Activated naive CD8-positive, alpha-beta T cell treated with anti-CD3 and anti-CD28 coated beads, Interleukin-2, amount 10 ng/mL, durations not matched to agents 7 days and 5 days (primary cell): ENCODE measurements at regions not wholly inside any gene's neighbourhood (a gene's known extent, or its start where the extent isn't known, plus 50 kb on each side); places are given as distances from the start of the nearest gene placed in this dataset.

ENCODE experiments used
- ATAC-seq: fragments of 150-1000 bp; cut with Tn5 transposase; one replicate; pipeline ENCODE4 v1.10.0; 2021; ENCODE audit warnings: low read depth, moderate library complexity
- POLR2A ChIA-PET: fragments of 350-600 bp; sonication (Branson Sonifier 250); formaldehyde crosslinking; loops from one replicate; lab custom pipeline; 2021; ENCODE audit warnings: antibody characterized with exemption; lab: Charles Lee
- DNase-seq: peaks from one replicate; pipeline ENCODE4 v3.0.0; 2021
- H3K27ac Mint-ChIP-seq: one replicate; pipeline ENCODE4 v1.8.0; 2022; ENCODE audit warnings: mild to moderate bottlenecking, mixed read lengths
- H3K27me3 Mint-ChIP-seq: one replicate; pipeline ENCODE4 v1.8.0; 2022; ENCODE audit warnings: mild to moderate bottlenecking, moderate library complexity, mixed read lengths
- H3K36me3 Mint-ChIP-seq: one replicate; pipeline ENCODE4 v1.8.0; 2021; ENCODE audit warnings: mild to moderate bottlenecking, mixed read lengths
- H3K4me1 Mint-ChIP-seq: one replicate; pipeline ENCODE4 v1.8.0; 2021; ENCODE audit warnings: mixed read lengths
- H3K4me3 Mint-ChIP-seq: one replicate; pipeline ENCODE4 v1.8.0; 2022; ENCODE audit warnings: mild to moderate bottlenecking, moderate library complexity, mixed read lengths
- H3K9me3 Mint-ChIP-seq: one replicate; pipeline ENCODE4 v1.8.0; 2021; ENCODE audit warnings: mixed read lengths

GRCh38 chr7:36011588-36011965 lies 141.5 kb upstream of the EEPD1 start:
- H3K27me3 Mint-ChIP-seq, result no peaks in the 10 kb centered on the region
- no peak for DNase-seq
- POLR2A ChIA-PET, result no interaction called here
- no peak overlapping the region for H3K4me3 Mint-ChIP-seq
- no peaks in the 10 kb centered on the region for H3K36me3 Mint-ChIP-seq
- H3K4me1 Mint-ChIP-seq, result no peaks in the 10 kb centered on the region
- H3K9me3 Mint-ChIP-seq, result peaks cover 1% of the 10 kb centered on the region
- no peak for ATAC-seq
- no peak overlapping the region for H3K27ac Mint-ChIP-seq

- POLR2A ChIA-PET, result no interaction called here
- no peak for ATAC-seq
- H3K4me1 Mint-ChIP-seq, result no peaks in the 10 kb centered on the region
- H3K27ac Mint-ChIP-seq, result no peak overlapping the region
- no peak for DNase-seq
- no peak overlapping the region for H3K4me3 Mint-ChIP-seq
- no peaks in the 10 kb centered on the region for H3K27me3 Mint-ChIP-seq
- H3K9me3 Mint-ChIP-seq, result peaks cover 1% of the 10 kb centered on the region
- no peaks in the 10 kb centered on the region for H3K36me3 Mint-ChIP-seq
These were observed 139.6 kb upstream of the EEPD1 start for GRCh38 chr7:36013246-36014014.

GRCh38 chr7:36014961-36015360 lies 138.1 kb upstream of the EEPD1 start:
- Mint-ChIP-seq H3K36me3 (no peaks in the 10 kb centered on the region), H3K4me1 (no peaks in the 10 kb centered on the region), H3K4me3 (no peak overlapping the region), H3K27me3 (no peaks in the 10 kb centered on the region), H3K27ac (no peak overlapping the region), H3K9me3 (peaks cover 1% of the 10 kb centered on the region)
- no peak for ATAC-seq
- DNase-seq, result no peak
- POLR2A ChIA-PET, result no interaction called here

DNA sequence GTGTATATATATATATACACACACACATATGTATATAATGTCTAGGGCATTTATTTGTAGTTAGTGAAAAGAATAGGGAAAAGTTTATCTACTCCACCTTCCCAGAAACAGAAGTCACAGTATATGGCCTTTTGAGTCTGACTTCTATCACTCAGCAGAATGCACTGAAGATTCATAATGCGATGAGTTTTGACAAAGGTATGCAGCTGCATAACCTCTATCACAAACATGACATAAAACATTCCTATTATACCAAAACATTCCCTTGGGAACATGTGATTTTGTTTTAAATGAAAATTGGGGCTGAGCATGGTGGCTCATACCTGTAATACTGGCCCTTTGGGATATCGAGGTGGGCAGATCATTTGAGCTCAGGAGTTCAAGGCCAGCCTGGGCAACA lies 137.3 kb upstream of the EEPD1 start:
- no peak overlapping the region for H3K4me3 Mint-ChIP-seq

GRCh38 chr7:36016648-36017047 lies 136.4 kb upstream of the EEPD1 start:
- Mint-ChIP-seq H3K27me3 (no peaks in the 10 kb centered on the region), H3K27ac (no peak overlapping the region), H3K4me3 (no peak overlapping the region), H3K9me3 (peaks cover 1% of the 10 kb centered on the region), H3K4me1 (no peaks in the 10 kb centered on the region), H3K36me3 (no peaks in the 10 kb centered on the region)
- no peak for ATAC-seq
- POLR2A ChIA-PET, result no interaction called here
- no peak for DNase-seq

More for the DNA sequence above, 137.3 kb upstream of the EEPD1 start:
- no peaks in the 10 kb centered on the region for H3K27me3 Mint-ChIP-seq
- no peak overlapping the region for H3K27ac Mint-ChIP-seq
- DNase-seq (no peak), ATAC-seq (no peak)
- POLR2A ChIA-PET, result no interaction called here
- no peaks in the 10 kb centered on the region for H3K36me3 Mint-ChIP-seq
- H3K9me3 Mint-ChIP-seq, result peaks cover 1% of the 10 kb centered on the region
- H3K4me1 Mint-ChIP-seq, result no peaks in the 10 kb centered on the region

GRCh38 chr7:36017111-36017510 lies 135.9 kb upstream of the EEPD1 start:
- DNase-seq (no peak), ATAC-seq (no peak)
- peaks cover 1% of the 10 kb centered on the region for H3K9me3 Mint-ChIP-seq

DNA sequence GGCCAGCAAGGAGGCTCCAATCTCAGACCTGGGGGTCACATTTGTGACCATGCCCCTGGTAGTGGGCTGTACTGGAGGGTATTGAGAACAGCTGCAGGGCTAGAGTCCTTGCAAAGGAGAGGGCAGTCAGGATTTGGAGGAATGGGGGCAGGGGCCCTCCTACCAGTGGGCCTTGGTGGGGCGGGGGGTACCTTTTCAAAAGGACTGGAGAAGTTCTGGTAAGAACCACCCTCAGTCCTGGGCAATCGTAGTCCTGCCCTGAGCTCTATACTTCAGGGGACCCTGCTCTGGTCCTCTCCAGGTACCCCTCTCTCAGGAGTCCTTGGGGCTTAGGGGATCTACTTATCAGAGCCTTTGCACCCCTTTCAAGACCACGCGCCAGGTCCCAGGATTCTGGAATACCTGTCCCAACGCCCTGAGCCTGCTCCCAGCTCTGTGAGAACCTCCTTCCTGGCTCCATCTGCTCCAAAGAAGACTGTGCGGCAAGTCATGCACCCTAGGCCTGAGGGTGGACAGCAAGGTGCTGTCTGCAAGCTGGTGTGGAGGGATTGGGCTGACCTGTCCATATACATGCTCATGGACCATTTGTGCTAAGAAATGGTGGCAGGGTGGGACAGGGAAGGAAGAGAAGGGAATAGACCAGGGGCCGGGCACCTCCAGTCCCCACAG lies 134.1 kb upstream of the EEPD1 start:
- POLR2A ChIA-PET, result no interaction called here
- H3K9me3 Mint-ChIP-seq, result peaks cover 1% of the 10 kb centered on the region

More at GRCh38 chr7:36017111-36017510, 135.9 kb upstream of the EEPD1 start:
- Mint-ChIP-seq H3K4me3 (no peak overlapping the region), H3K27ac (no peak overlapping the region), H3K27me3 (no peaks in the 10 kb centered on the region), H3K4me1 (no peaks in the 10 kb centered on the region), H3K36me3 (no peaks in the 10 kb centered on the region)
- POLR2A ChIA-PET, result no interaction called here

DNA sequence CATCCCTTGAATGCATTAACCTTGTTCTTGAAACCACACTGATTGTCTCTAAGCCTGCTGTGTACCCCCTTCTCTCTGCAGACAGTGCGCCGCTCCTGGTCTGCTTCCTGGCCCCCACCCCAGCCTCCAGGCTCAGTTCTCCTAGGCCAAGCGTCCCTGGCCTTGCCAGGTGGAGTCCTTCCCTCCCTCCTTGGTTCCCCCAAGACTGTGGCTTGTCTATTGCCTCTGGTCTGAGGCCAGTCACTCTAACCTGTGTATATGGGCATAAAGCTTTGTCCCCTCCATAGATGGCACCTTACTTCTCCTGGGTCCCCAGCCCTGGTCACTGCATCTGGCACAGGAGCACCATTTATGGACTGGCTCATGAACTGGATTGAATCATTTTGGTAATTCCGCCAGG lies 133.5 kb upstream of the EEPD1 start:
- no peak for DNase-seq
- peaks cover 3% of the 10 kb centered on the region for H3K27me3 Mint-ChIP-seq
- H3K4me1 Mint-ChIP-seq, result no peaks in the 10 kb centered on the region
- ATAC-seq, result no peak
- POLR2A ChIA-PET, result no interaction called here
- no peaks in the 10 kb centered on the region for H3K9me3 Mint-ChIP-seq
- no peak overlapping the region for H3K27ac Mint-ChIP-seq
- no peaks in the 10 kb centered on the region for H3K36me3 Mint-ChIP-seq
- no peak overlapping the region for H3K4me3 Mint-ChIP-seq

More for the DNA sequence above, 134.1 kb upstream of the EEPD1 start:
- H3K27ac Mint-ChIP-seq, result no peak overlapping the region
- ATAC-seq (no peak), DNase-seq (no peak)
- peaks cover 2% of the 10 kb centered on the region for H3K27me3 Mint-ChIP-seq
- no peaks in the 10 kb centered on the region for H3K4me1 Mint-ChIP-seq
- no peak overlapping the region for H3K4me3 Mint-ChIP-seq
- H3K36me3 Mint-ChIP-seq, result no peaks in the 10 kb centered on the region

- no peak for DNase-seq
- Mint-ChIP-seq H3K4me3 (no peak overlapping the region), H3K36me3 (no peaks in the 10 kb centered on the region), H3K9me3 (no peaks in the 10 kb centered on the region), H3K4me1 (no peaks in the 10 kb centered on the region), H3K27ac (no peak overlapping the region), H3K27me3 (peaks cover 3% of the 10 kb centered on the region)
- POLR2A ChIA-PET, result no interaction called here
- no peak for ATAC-seq
These were observed 133.1 kb upstream of the EEPD1 start for GRCh38 chr7:36019980-36020379.

- H3K4me1 Mint-ChIP-seq, result no peaks in the 10 kb centered on the region
- DNase-seq (no peak), ATAC-seq (no peak)
- H3K27me3 Mint-ChIP-seq, result peaks cover 3% of the 10 kb centered on the region
- no peak overlapping the region for H3K4me3 Mint-ChIP-seq
- no peaks in the 10 kb centered on the region for H3K9me3 Mint-ChIP-seq
- no peak overlapping the region for H3K27ac Mint-ChIP-seq
- no peaks in the 10 kb centered on the region for H3K36me3 Mint-ChIP-seq
- POLR2A ChIA-PET, result no interaction called here
These were observed 131.7 kb upstream of the EEPD1 start for GRCh38 chr7:36021367-36021766.

- Mint-ChIP-seq H3K4me1 (no peaks in the 10 kb centered on the region), H3K9me3 (no peaks in the 10 kb centered on the region), H3K36me3 (no peaks in the 10 kb centered on the region), H3K27ac (no peak overlapping the region), H3K4me3 (no peak overlapping the region), H3K27me3 (peaks cover 5% of the 10 kb centered on the region)
- DNase-seq, result no peak
- no peak for ATAC-seq
- POLR2A ChIA-PET, result no interaction called here
These were observed 131.0 kb upstream of the EEPD1 start for GRCh38 chr7:36021917-36022550.

- Mint-ChIP-seq H3K27me3 (peaks cover 13% of the 10 kb centered on the region), H3K36me3 (no peaks in the 10 kb centered on the region), H3K9me3 (no peaks in the 10 kb centered on the region), H3K4me1 (no peaks in the 10 kb centered on the region), H3K27ac (no peak overlapping the region), H3K4me3 (no peak overlapping the region)
- no peak for ATAC-seq
- POLR2A ChIA-PET, result no interaction called here
- DNase-seq, result no peak
These were observed 130.0 kb upstream of the EEPD1 start for GRCh38 chr7:36023033-36023560.

- H3K27me3 Mint-ChIP-seq, result peaks cover 13% of the 10 kb centered on the region
- no peaks in the 10 kb centered on the region for H3K36me3 Mint-ChIP-seq
- DNase-seq (no peak), ATAC-seq (no peak)
- POLR2A ChIA-PET, result no interaction called here
- H3K27ac Mint-ChIP-seq, result no peak overlapping the region
- H3K9me3 Mint-ChIP-seq, result no peaks in the 10 kb centered on the region
- no peaks in the 10 kb centered on the region for H3K4me1 Mint-ChIP-seq
- no peak overlapping the region for H3K4me3 Mint-ChIP-seq
These were observed 127.9 kb upstream of the EEPD1 start for GRCh38 chr7:36025190-36025589.

DNA sequence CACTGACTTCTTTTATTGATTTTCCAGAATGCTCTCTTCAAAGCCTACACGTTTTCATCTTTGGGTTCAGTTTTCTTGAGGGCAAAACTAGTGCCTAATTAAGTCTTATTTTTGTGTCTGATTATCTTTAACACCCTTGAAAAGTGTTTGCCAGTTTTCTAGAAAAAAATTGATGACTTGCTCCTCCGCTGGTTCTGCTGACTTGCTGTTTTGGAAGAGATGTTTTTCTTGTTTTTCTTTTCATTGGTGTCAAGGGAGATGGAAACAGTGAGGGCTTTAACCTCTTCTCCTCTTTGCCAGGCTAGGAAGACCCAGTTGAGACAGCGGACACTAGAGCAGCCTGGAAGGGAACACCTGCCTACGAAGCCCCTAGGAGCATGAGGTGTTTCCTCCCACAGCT lies 123.7 kb upstream of the EEPD1 start:
- Mint-ChIP-seq H3K36me3 (no peaks in the 10 kb centered on the region), H3K27me3 (peaks cover 14% of the 10 kb centered on the region), H3K27ac (no peak overlapping the region), H3K4me3 (no peak overlapping the region), H3K4me1 (no peaks in the 10 kb centered on the region), H3K9me3 (no peaks in the 10 kb centered on the region)
- DNase-seq (no peak), ATAC-seq (no peak)
- POLR2A ChIA-PET, result no interaction called here
